Loucy (cell line): ENCODE measurements at regions not wholly inside any gene's neighbourhood (a gene's known extent, or its start where the extent isn't known, plus 50 kb on each side); places are given as distances from the start of the nearest gene placed in this dataset.

Experiments used
- H2AFZ ChIP-seq: fragments of 200-600 bp; sonication (generic); 2 replicates; pipeline ENCODE4 v1.6.0; 2016; ENCODE audit warnings: antibody characterized with exemption, mild to moderate bottlenecking, low read length, moderate library complexity
- H3F3A ChIP-seq: fragments of 200-600 bp; 2 replicates; pipeline ENCODE4 v1.6.0; 2016; ENCODE audit warnings: antibody characterized with exemption, low read depth, mild to moderate bottlenecking
- H3K27me3 ChIP-seq: fragments of 200-600 bp; sonication (generic); 2 replicates; pipeline ENCODE4 v1.6.1; 2014; ENCODE audit warnings: low read length, mild to moderate bottlenecking; ENCODE audit not compliant: insufficient read depth, poor library complexity, severe bottlenecking
- H3K36me3 ChIP-seq: fragments of 200-600 bp; sonication (generic); 2 replicates; pipeline ENCODE4 v1.6.1; 2016; ENCODE audit warnings: low read length; ENCODE audit not compliant: insufficient read depth
- H3K4me1 ChIP-seq: fragments of 200-600 bp; sonication (generic); 2 replicates; pipeline ENCODE4 v1.5.1; 2014; ENCODE audit warnings: low read length, mild to moderate bottlenecking; ENCODE audit not compliant: insufficient read depth, poor library complexity, severe bottlenecking
- H3K4me2 ChIP-seq: fragments of 200-600 bp; sonication (generic); 2 replicates; pipeline ENCODE4 v1.6.0; 2014; ENCODE audit warnings: antibody characterized with exemption, low read length, low read depth, mild to moderate bottlenecking; ENCODE audit not compliant: poor library complexity, severe bottlenecking
- H3K4me3 ChIP-seq: fragments of 200-600 bp; sonication (generic); 2 replicates; pipeline ENCODE4 v1.5.1; 2014; ENCODE audit warnings: low read length, mild to moderate bottlenecking, mixed read lengths; ENCODE audit not compliant: poor library complexity, severe bottlenecking
- H3K79me2 ChIP-seq: fragments of 200-600 bp; sonication (generic); 2 replicates; pipeline ENCODE4 v1.6.1; 2014; ENCODE audit warnings: low read length; ENCODE audit not compliant: insufficient read depth
- H3K9ac ChIP-seq: fragments of 200-600 bp; sonication (generic); 2 replicates; pipeline ENCODE4 v1.6.0; 2014; ENCODE audit warnings: mild to moderate bottlenecking, low read depth, low read length, moderate library complexity; ENCODE audit not compliant: poor library complexity, severe bottlenecking
- H3K9me2 ChIP-seq: fragments of 200-600 bp; sonication (generic); replicated peaks from 2 replicates; pipeline ENCODE4 v1.6.1; 2016; ENCODE audit warnings: low read depth, low read length, mixed read lengths
- H3K9me3 ChIP-seq: fragments of 200-600 bp; sonication (generic); 2 replicates; pipeline ENCODE4 v1.6.1; 2014; ENCODE audit warnings: mild to moderate bottlenecking, antibody characterized with exemption, low read length, low read depth; ENCODE audit not compliant: insufficient read depth
- H4K20me1 ChIP-seq: fragments of 200-600 bp; sonication (generic); 2 replicates; pipeline ENCODE4 v1.6.0; 2014; ENCODE audit warnings: antibody characterized with exemption, low read length, mild to moderate bottlenecking; ENCODE audit not compliant: insufficient read depth, poor library complexity, severe bottlenecking
- EZH2phosphoT487 ChIP-seq: fragments of 200-600 bp; IDR thresholded peaks from 2 replicates; pipeline ENCODE4 v1.6.1; 2018; ENCODE audit warnings: antibody characterized with exemption, mild to moderate bottlenecking, moderate library complexity, borderline replicate concordance
- TF ChIP-seq, protein P1 (sequence below): fragments of 200-600 bp; sonication (generic); conservative IDR thresholded peaks from 2 replicates; pipeline ENCODE4 v1.5.1; 2014; ENCODE audit warnings: mild to moderate bottlenecking, antibody characterized with exemption, low read length

DNA sequence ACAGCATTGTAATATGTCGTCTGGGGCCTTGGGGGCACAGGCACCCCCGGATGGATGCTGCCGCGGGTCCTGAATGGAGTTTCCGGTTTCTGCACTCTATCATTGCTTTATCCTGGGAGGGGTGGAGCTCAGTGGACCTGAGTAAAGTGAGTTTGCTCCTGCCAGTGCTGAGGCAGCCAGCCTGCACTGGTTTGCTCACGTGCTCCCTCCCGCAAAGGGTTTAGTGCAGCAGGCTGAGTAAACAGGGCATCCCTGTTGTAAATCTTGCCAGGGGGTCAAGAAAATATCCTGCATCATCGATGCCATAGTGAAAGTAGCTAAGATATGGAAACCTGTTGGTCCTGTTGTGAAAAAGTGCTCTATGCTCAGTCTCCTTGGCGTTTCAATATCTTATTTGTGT lies 85.6 kb upstream of the BRINP3 start:
- Histone ChIP-seq H2AFZ (no peak overlapping the region), H3K9me3 (no peaks in the 10 kb centered on the region), H3F3A (no peaks in the 10 kb centered on the region), H3K4me2 (no peak overlapping the region), H3K79me2 (no peaks in the 10 kb centered on the region), H3K9me2 (no peaks in the 10 kb centered on the region), H3K9ac (no peak overlapping the region), H3K4me3 (no peak overlapping the region), H3K27me3 (no peaks in the 10 kb centered on the region), H3K4me1 (no peaks in the 10 kb centered on the region), H3K36me3 (no peaks in the 10 kb centered on the region), H4K20me1 (no peaks in the 10 kb centered on the region)
- TF ChIP-seq, protein P1, sequence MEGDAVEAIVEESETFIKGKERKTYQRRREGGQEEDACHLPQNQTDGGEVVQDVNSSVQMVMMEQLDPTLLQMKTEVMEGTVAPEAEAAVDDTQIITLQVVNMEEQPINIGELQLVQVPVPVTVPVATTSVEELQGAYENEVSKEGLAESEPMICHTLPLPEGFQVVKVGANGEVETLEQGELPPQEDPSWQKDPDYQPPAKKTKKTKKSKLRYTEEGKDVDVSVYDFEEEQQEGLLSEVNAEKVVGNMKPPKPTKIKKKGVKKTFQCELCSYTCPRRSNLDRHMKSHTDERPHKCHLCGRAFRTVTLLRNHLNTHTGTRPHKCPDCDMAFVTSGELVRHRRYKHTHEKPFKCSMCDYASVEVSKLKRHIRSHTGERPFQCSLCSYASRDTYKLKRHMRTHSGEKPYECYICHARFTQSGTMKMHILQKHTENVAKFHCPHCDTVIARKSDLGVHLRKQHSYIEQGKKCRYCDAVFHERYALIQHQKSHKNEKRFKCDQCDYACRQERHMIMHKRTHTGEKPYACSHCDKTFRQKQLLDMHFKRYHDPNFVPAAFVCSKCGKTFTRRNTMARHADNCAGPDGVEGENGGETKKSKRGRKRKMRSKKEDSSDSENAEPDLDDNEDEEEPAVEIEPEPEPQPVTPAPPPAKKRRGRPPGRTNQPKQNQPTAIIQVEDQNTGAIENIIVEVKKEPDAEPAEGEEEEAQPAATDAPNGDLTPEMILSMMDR, result no peak
- TF ChIP-seq EZH2phosphoT487, result no peak

DNA sequence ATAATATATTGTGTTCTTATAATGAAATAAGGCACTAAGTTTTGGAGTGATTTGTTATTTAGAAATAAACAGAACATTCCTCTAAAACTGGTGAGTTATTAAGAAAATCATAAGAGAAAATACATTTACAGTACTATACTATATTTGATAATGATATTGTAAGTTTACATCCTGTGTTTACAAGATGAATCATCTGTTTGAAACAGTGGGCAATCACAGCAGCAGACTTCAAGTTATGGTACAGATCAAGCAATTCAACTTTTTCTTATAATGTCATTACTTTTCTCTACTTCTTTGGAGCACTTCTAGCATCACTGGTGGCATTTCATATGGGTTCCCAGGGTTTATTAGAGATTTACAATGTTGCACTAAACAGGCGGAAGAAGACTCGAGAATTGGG lies 86.5 kb upstream of the BRINP3 start:
- TF ChIP-seq, protein P1, result no peak
- TF ChIP-seq EZH2phosphoT487, result no peak
- no peak overlapping the region for H3K9ac ChIP-seq
- H3K9me3 ChIP-seq, result no peaks in the 10 kb centered on the region

DNA sequence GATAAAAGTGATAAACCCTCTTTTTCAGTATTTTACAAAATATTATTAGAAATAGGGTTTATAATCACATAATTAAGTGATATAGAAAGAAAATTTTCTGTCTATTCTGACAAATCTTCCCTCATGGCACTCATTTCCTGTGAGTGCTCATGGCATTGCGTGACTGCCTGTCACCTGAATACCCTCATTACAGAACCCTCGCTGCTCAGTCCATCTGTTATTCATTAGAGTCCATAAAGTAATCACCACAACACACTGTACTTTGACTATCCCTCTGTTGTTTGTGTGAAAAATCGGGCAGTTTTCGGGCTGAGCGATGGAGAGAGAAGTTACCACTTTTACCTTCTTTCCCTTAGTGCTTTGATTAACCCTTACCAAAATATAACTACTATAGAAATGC lies 100.4 kb upstream of the BRINP3 start:
- Histone ChIP-seq H4K20me1 (no peaks in the 10 kb centered on the region), H3K9me2 (no peaks in the 10 kb centered on the region), H3K4me2 (no peak overlapping the region), H3K9ac (no peak overlapping the region), H3K4me3 (no peak overlapping the region), H3K36me3 (no peaks in the 10 kb centered on the region), H3K4me1 (no peaks in the 10 kb centered on the region), H3K79me2 (no peaks in the 10 kb centered on the region), H2AFZ (no peak overlapping the region), H3K27me3 (no peaks in the 10 kb centered on the region), H3F3A (no peaks in the 10 kb centered on the region), H3K9me3 (no peaks in the 10 kb centered on the region)
- TF ChIP-seq, protein P1, result no peak
- no peak for TF ChIP-seq EZH2phosphoT487

More for the DNA sequence above, 86.5 kb upstream of the BRINP3 start:
- no peaks in the 10 kb centered on the region for H3F3A ChIP-seq
- H3K9me2 ChIP-seq, result no peaks in the 10 kb centered on the region
- no peaks in the 10 kb centered on the region for H3K4me1 ChIP-seq
- no peaks in the 10 kb centered on the region for H3K27me3 ChIP-seq
- H3K4me3 ChIP-seq, result no peak overlapping the region
- H2AFZ ChIP-seq, result no peak overlapping the region
- no peaks in the 10 kb centered on the region for H3K36me3 ChIP-seq
- no peaks in the 10 kb centered on the region for H3K79me2 ChIP-seq
- no peak overlapping the region for H3K4me2 ChIP-seq
- H4K20me1 ChIP-seq, result no peaks in the 10 kb centered on the region
